ENCODE measurements at regions not wholly inside any gene's neighbourhood (a gene's known extent, or its start where the extent isn't known, plus 50 kb on each side); places are given as distances from the start of the nearest gene placed in this dataset.

GRCh38 chr3:101156787-101157345 is 163.5 kb downstream of the IMPG2 start:
- Histone ChIP-seq H3K27ac (ENCODE audit: low read depth, low read length) (no peak overlapping the region), H3K9ac (ENCODE audit: low read depth in 1 of 2, low read length in 2 of 2) (no peak overlapping the region), H3K9me3 (ENCODE audit: control insufficient read depth in 1 of 2, low read length in 2 of 2) (no peaks in the 10 kb centered on the region), H3K4me1 (ENCODE audit: control insufficient read depth in 1 of 2, insufficient read depth in 2 of 2, low read length in 2 of 2) (no peaks in the 10 kb centered on the region), H3K27me3 (ENCODE audit: control insufficient read depth in 1 of 2, insufficient read depth in 2 of 2, low read length in 2 of 2) (no peaks in the 10 kb centered on the region), H3K36me3 (ENCODE audit: control insufficient read depth in 1 of 2, insufficient read depth in 2 of 2, low read length in 2 of 2) (no peaks in the 10 kb centered on the region), H3K4me3 (ENCODE audit: low read depth in 1 of 2, low read length in 2 of 2) (no peak overlapping the region)

GRCh38 chr3:101155825-101156224 is 162.6 kb upstream of the ABI3BP start:
- Histone ChIP-seq H3K27ac (ENCODE audit: low read depth, low read length) (no peak overlapping the region), H3K9ac (ENCODE audit: low read depth in 1 of 2, low read length in 2 of 2) (no peak overlapping the region), H3K27me3 (ENCODE audit: control insufficient read depth in 1 of 2, insufficient read depth in 2 of 2, low read length in 2 of 2) (no peaks in the 10 kb centered on the region), H3K9me3 (ENCODE audit: control insufficient read depth in 1 of 2, low read length in 2 of 2) (no peaks in the 10 kb centered on the region), H3K4me3 (ENCODE audit: low read depth in 1 of 2, low read length in 2 of 2) (no peak overlapping the region), H3K4me1 (ENCODE audit: control insufficient read depth in 1 of 2, insufficient read depth in 2 of 2, low read length in 2 of 2) (no peaks in the 10 kb centered on the region), H3K36me3 (ENCODE audit: control insufficient read depth in 1 of 2, insufficient read depth in 2 of 2, low read length in 2 of 2) (no peaks in the 10 kb centered on the region)

- H3K27me3 ChIP-seq (ENCODE audit: control insufficient read depth in 1 of 2, insufficient read depth in 2 of 2, low read length in 2 of 2), result no peaks in the 10 kb centered on the region
- H3K36me3 ChIP-seq (ENCODE audit: control insufficient read depth in 1 of 2, insufficient read depth in 2 of 2, low read length in 2 of 2), result no peaks in the 10 kb centered on the region
- no peak overlapping the region for H3K4me3 ChIP-seq (ENCODE audit: low read depth in 1 of 2, low read length in 2 of 2)
- no peak overlapping the region for H3K9ac ChIP-seq (ENCODE audit: low read depth in 1 of 2, low read length in 2 of 2)
- H3K27ac ChIP-seq (ENCODE audit: low read depth, low read length), result no peak overlapping the region
- no peaks in the 10 kb centered on the region for H3K4me1 ChIP-seq (ENCODE audit: control insufficient read depth in 1 of 2, insufficient read depth in 2 of 2, low read length in 2 of 2)
- no peaks in the 10 kb centered on the region for H3K9me3 ChIP-seq (ENCODE audit: control insufficient read depth in 1 of 2, low read length in 2 of 2)
These were observed 161.2 kb upstream of the ABI3BP start for GRCh38 chr3:101154401-101154800.

- H3K27ac ChIP-seq (ENCODE audit: low read depth, low read length), result no peak overlapping the region
These were observed 158.2 kb upstream of the ABI3BP start for GRCh38 chr3:101151286-101151913.

GRCh38 chr3:101150504-101150903 is 157.3 kb upstream of the ABI3BP start:
- no peaks in the 10 kb centered on the region for H3K27me3 ChIP-seq (ENCODE audit: control insufficient read depth in 1 of 2, insufficient read depth in 2 of 2, low read length in 2 of 2)
- no peaks in the 10 kb centered on the region for H3K4me1 ChIP-seq (ENCODE audit: control insufficient read depth in 1 of 2, insufficient read depth in 2 of 2, low read length in 2 of 2)
- no peak overlapping the region for H3K27ac ChIP-seq (ENCODE audit: low read depth, low read length)
- no peaks in the 10 kb centered on the region for H3K36me3 ChIP-seq (ENCODE audit: control insufficient read depth in 1 of 2, insufficient read depth in 2 of 2, low read length in 2 of 2)
- no peaks in the 10 kb centered on the region for H3K9me3 ChIP-seq (ENCODE audit: control insufficient read depth in 1 of 2, low read length in 2 of 2)
- no peak overlapping the region for H3K4me3 ChIP-seq (ENCODE audit: low read depth in 1 of 2, low read length in 2 of 2)
- no peak overlapping the region for H3K9ac ChIP-seq (ENCODE audit: low read depth in 1 of 2, low read length in 2 of 2)

More at GRCh38 chr3:101151286-101151913, 158.2 kb upstream of the ABI3BP start:
- H3K9ac ChIP-seq (ENCODE audit: low read depth in 1 of 2, low read length in 2 of 2), result no peak overlapping the region
- no peak overlapping the region for H3K4me3 ChIP-seq (ENCODE audit: low read depth in 1 of 2, low read length in 2 of 2)
- no peaks in the 10 kb centered on the region for H3K27me3 ChIP-seq (ENCODE audit: control insufficient read depth in 1 of 2, insufficient read depth in 2 of 2, low read length in 2 of 2)
- H3K9me3 ChIP-seq (ENCODE audit: control insufficient read depth in 1 of 2, low read length in 2 of 2), result no peaks in the 10 kb centered on the region
- no peaks in the 10 kb centered on the region for H3K4me1 ChIP-seq (ENCODE audit: control insufficient read depth in 1 of 2, insufficient read depth in 2 of 2, low read length in 2 of 2)
- no peaks in the 10 kb centered on the region for H3K36me3 ChIP-seq (ENCODE audit: control insufficient read depth in 1 of 2, insufficient read depth in 2 of 2, low read length in 2 of 2)

- no peak overlapping the region for H3K27ac ChIP-seq (ENCODE audit: low read depth, low read length)
- no peaks in the 10 kb centered on the region for H3K4me1 ChIP-seq (ENCODE audit: control insufficient read depth in 1 of 2, insufficient read depth in 2 of 2, low read length in 2 of 2)
- H3K9ac ChIP-seq (ENCODE audit: low read depth in 1 of 2, low read length in 2 of 2), result no peak overlapping the region
- H3K36me3 ChIP-seq (ENCODE audit: control insufficient read depth in 1 of 2, insufficient read depth in 2 of 2, low read length in 2 of 2), result no peaks in the 10 kb centered on the region
- H3K9me3 ChIP-seq (ENCODE audit: control insufficient read depth in 1 of 2, low read length in 2 of 2), result no peaks in the 10 kb centered on the region
- H3K27me3 ChIP-seq (ENCODE audit: control insufficient read depth in 1 of 2, insufficient read depth in 2 of 2, low read length in 2 of 2), result no peaks in the 10 kb centered on the region
- no peak overlapping the region for H3K4me3 ChIP-seq (ENCODE audit: low read depth in 1 of 2, low read length in 2 of 2)
These were observed 156.5 kb upstream of the ABI3BP start for GRCh38 chr3:101149707-101150106.

GRCh38 chr3:101149251-101149650 is 156.0 kb upstream of the ABI3BP start:
- no peak overlapping the region for H3K27ac ChIP-seq (ENCODE audit: low read depth, low read length)
- H3K4me3 ChIP-seq (ENCODE audit: low read depth in 1 of 2, low read length in 2 of 2), result no peak overlapping the region
- no peaks in the 10 kb centered on the region for H3K4me1 ChIP-seq (ENCODE audit: control insufficient read depth in 1 of 2, insufficient read depth in 2 of 2, low read length in 2 of 2)
- H3K27me3 ChIP-seq (ENCODE audit: control insufficient read depth in 1 of 2, insufficient read depth in 2 of 2, low read length in 2 of 2), result no peaks in the 10 kb centered on the region
- no peaks in the 10 kb centered on the region for H3K9me3 ChIP-seq (ENCODE audit: control insufficient read depth in 1 of 2, low read length in 2 of 2)
- H3K9ac ChIP-seq (ENCODE audit: low read depth in 1 of 2, low read length in 2 of 2), result no peak overlapping the region
- H3K36me3 ChIP-seq (ENCODE audit: control insufficient read depth in 1 of 2, insufficient read depth in 2 of 2, low read length in 2 of 2), result no peaks in the 10 kb centered on the region

GRCh38 chr3:101148001-101148400 is 154.8 kb upstream of the ABI3BP start:
- Histone ChIP-seq H3K27ac (ENCODE audit: low read depth, low read length) (no peak overlapping the region), H3K9me3 (ENCODE audit: control insufficient read depth in 1 of 2, low read length in 2 of 2) (no peaks in the 10 kb centered on the region), H3K27me3 (ENCODE audit: control insufficient read depth in 1 of 2, insufficient read depth in 2 of 2, low read length in 2 of 2) (no peaks in the 10 kb centered on the region), H3K36me3 (ENCODE audit: control insufficient read depth in 1 of 2, insufficient read depth in 2 of 2, low read length in 2 of 2) (no peaks in the 10 kb centered on the region), H3K4me1 (ENCODE audit: control insufficient read depth in 1 of 2, insufficient read depth in 2 of 2, low read length in 2 of 2) (no peaks in the 10 kb centered on the region), H3K9ac (ENCODE audit: low read depth in 1 of 2, low read length in 2 of 2) (no peak overlapping the region), H3K4me3 (ENCODE audit: low read depth in 1 of 2, low read length in 2 of 2) (no peak overlapping the region)

- no peak overlapping the region for H3K27ac ChIP-seq (ENCODE audit: low read depth, low read length)
- H3K36me3 ChIP-seq (ENCODE audit: control insufficient read depth in 1 of 2, insufficient read depth in 2 of 2, low read length in 2 of 2), result no peaks in the 10 kb centered on the region
- H3K27me3 ChIP-seq (ENCODE audit: control insufficient read depth in 1 of 2, insufficient read depth in 2 of 2, low read length in 2 of 2), result no peaks in the 10 kb centered on the region
- no peaks in the 10 kb centered on the region for H3K4me1 ChIP-seq (ENCODE audit: control insufficient read depth in 1 of 2, insufficient read depth in 2 of 2, low read length in 2 of 2)
- no peak overlapping the region for H3K9ac ChIP-seq (ENCODE audit: low read depth in 1 of 2, low read length in 2 of 2)
- H3K4me3 ChIP-seq (ENCODE audit: low read depth in 1 of 2, low read length in 2 of 2), result no peak overlapping the region
- no peaks in the 10 kb centered on the region for H3K9me3 ChIP-seq (ENCODE audit: control insufficient read depth in 1 of 2, low read length in 2 of 2)
These were observed 153.7 kb upstream of the ABI3BP start for GRCh38 chr3:101146946-101147345.

- H3K9ac ChIP-seq (ENCODE audit: low read depth in 1 of 2, low read length in 2 of 2), result no peak overlapping the region
- H3K4me3 ChIP-seq (ENCODE audit: low read depth in 1 of 2, low read length in 2 of 2), result no peak overlapping the region
- no peaks in the 10 kb centered on the region for H3K27me3 ChIP-seq (ENCODE audit: control insufficient read depth in 1 of 2, insufficient read depth in 2 of 2, low read length in 2 of 2)
- H3K9me3 ChIP-seq (ENCODE audit: control insufficient read depth in 1 of 2, low read length in 2 of 2), result no peaks in the 10 kb centered on the region
- H3K27ac ChIP-seq (ENCODE audit: low read depth, low read length), result no peak overlapping the region
- H3K4me1 ChIP-seq (ENCODE audit: control insufficient read depth in 1 of 2, insufficient read depth in 2 of 2, low read length in 2 of 2), result no peaks in the 10 kb centered on the region
- H3K36me3 ChIP-seq (ENCODE audit: control insufficient read depth in 1 of 2, insufficient read depth in 2 of 2, low read length in 2 of 2), result no peaks in the 10 kb centered on the region
These were observed 150.9 kb upstream of the ABI3BP start for GRCh38 chr3:101144105-101144504.
